ENCODE measurements at regions not wholly inside any gene's neighbourhood (a gene's known extent, or its start where the extent isn't known, plus 50 kb on each side); places are given as distances from the start of the nearest gene placed in this dataset.

- TF ChIP-seq CTCF (IDR thresholded peaks at IDR 0.05) (no peak), POLR2A (IDR thresholded peaks at IDR 0.05) (no peak)
These were observed 107.3 kb upstream of the MGAT5 start for GRCh38 chr2:134146620-134147019.
